Adrenal gland (tissue), 9 donors: ENCODE measurements at regions not wholly inside any gene's neighbourhood (a gene's known extent, or its start where the extent isn't known, plus 50 kb on each side); places are given as distances from the start of the nearest gene placed in this dataset.

ENCODE experiments used
- DNase-seq, 7 donors: peaks; one replicate each; pipeline ENCODE4 v3.0.0-alpha.2; 2019 to 2020
- H3K27ac ChIP-seq, 5 donors: fragments of 200-600 bp; sonication (generic) in 4 of 5; 1 replicate in 3 of 5; 2 replicates in 2 of 5; pipeline versions ENCODE4 v1.5.1 to v1.8.0; 2016 to 2020; ENCODE audit warnings: mild to moderate bottlenecking in 1 of 5
- H3K27me3 ChIP-seq: fragments of 200-600 bp; 2 replicates; pipeline ENCODE4 v1.8.0; 2021
- H3K36me3 ChIP-seq, 2 donors: fragments of 200-600 bp; replicated peaks in 1 of 2; 1 replicate in 1 of 2; 2 replicates in 1 of 2; pipeline versions ENCODE4 v1.5.1 to v1.8.0; 2018 to 2022
- H3K4me1 ChIP-seq, 2 donors: fragments of 200-600 bp; replicated peaks in 1 of 2; 1 replicate in 1 of 2; 2 replicates in 1 of 2; pipeline versions ENCODE4 v1.5.1 to v1.8.0; 2018 to 2021
- H3K4me3 ChIP-seq, 4 donors: fragments of 200-600 bp; sonication (generic) in 3 of 4; one replicate each; pipeline ENCODE4 v1.5.1; 2016 to 2018
- H3K9me3 ChIP-seq, 3 donors: fragments of 200-600 bp; sonication (generic) in 1 of 3; replicated peaks in 1 of 3; 1 replicate in 2 of 3; 2 replicates in 1 of 3; pipeline versions ENCODE4 v1.5.1 to v1.8.0; 2016 to 2021
- CTCF ChIP-seq, 6 experiments: fragments of 450-650 bp in 4 of 6; fragments of 200-600 bp in 2 of 6; sonication (generic) in 1 of 6; IDR thresholded peaks; 1 replicate in 5 of 6; 2 replicates in 1 of 6; pipeline versions ENCODE4 v1.5.1 to v1.8.0; 2016 to 2021; ENCODE audit warnings: antibody characterized with exemption in 6 of 6, mild to moderate bottlenecking in 2 of 6, moderate library complexity in 1 of 6
- POLR2A ChIP-seq, 2 donors: fragments of 450-650 bp; IDR thresholded peaks; one replicate each; pipeline ENCODE4 v1.6.1; 2017; ENCODE audit warnings: antibody characterized with exemption in 2 of 2, mild to moderate bottlenecking in 2 of 2, moderate library complexity in 1 of 2
- WGBS, 4 donors: extraction: QIAGEN DNeasy Blood & Tissue Kit in 2 of 4; methylation state at CpG; one replicate each; pipeline versions ENCODE4 v1.1.5 to v1.1.7; 2013 to 2017; 5-methylcytosine and 5-hydroxymethylcytosine counted together
- intact Hi-C, 2 donors: fragments of 100-400 bp; cut with DNase I; formaldehyde crosslinking; loops; one replicate each; pipeline versions ENCODE4 v1.14.1 to v1.15.0; 2022 to 2023
- donor health status: healthy with polysubstance abuse.
- donor health status: Bipolar disorder and iron deficiency.
- donor health status: DM: yes; HTN: yes; CAD: no.
- donor health status: DM: no; HTN: no; CAD: no.
- donor health status: DM: no; HTN: no; CAD: no.

GRCh38 chr4:166657261-166657660, 577.0 kb downstream of the SPOCK3 start:
- Histone ChIP-seq H3K4me1 (no peaks in the 10 kb centered on the region), H3K9me3 (no peaks in the 10 kb centered on the region), H3K27me3 (no peaks in the 10 kb centered on the region), H3K4me3 (no peak overlapping the region), H3K27ac (no peak overlapping the region), H3K36me3 (no peaks in the 10 kb centered on the region)
- DNase-seq = no peak
- intact Hi-C loops = no loop called here
- WGBS, 4 donors = 53 to 75% (median 65%) methylated on average over 3 of the region's 3 CpGs
- no peak for TF ChIP-seq CTCF (IDR thresholded peaks at IDR 0.05)
- TF ChIP-seq POLR2A (IDR thresholded peaks at IDR 0.05) = no peak

GRCh38 chr4:166658585-166658984, 575.7 kb downstream of the SPOCK3 start:
- no peak overlapping the region for H3K4me3 ChIP-seq
- H3K4me1 ChIP-seq = no peaks in the 10 kb centered on the region
- no peak for TF ChIP-seq CTCF (IDR thresholded peaks at IDR 0.05)
- no peak for TF ChIP-seq POLR2A (IDR thresholded peaks at IDR 0.05)
- no peak for DNase-seq
- no peaks in the 10 kb centered on the region for H3K36me3 ChIP-seq
- no peak overlapping the region for H3K27ac ChIP-seq
- no peaks in the 10 kb centered on the region for H3K9me3 ChIP-seq
- intact Hi-C loops = no loop called here
- 40 to 60% (median 48%) methylated on average over 1 of the region's 1 CpG for WGBS, 4 donors
- H3K27me3 ChIP-seq = no peaks in the 10 kb centered on the region

- WGBS, 4 donors = 37 to 60% (median 45%) methylated on average over 3 of the region's 3 CpGs
- H3K4me3 ChIP-seq = no peak overlapping the region
- H3K36me3 ChIP-seq = no peaks in the 10 kb centered on the region
- H3K27me3 ChIP-seq = no peaks in the 10 kb centered on the region
- no peaks in the 10 kb centered on the region for H3K9me3 ChIP-seq
- intact Hi-C loops = no loop called here
- no peaks in the 10 kb centered on the region for H3K4me1 ChIP-seq
- no peak overlapping the region for H3K27ac ChIP-seq
- no peak for TF ChIP-seq POLR2A (IDR thresholded peaks at IDR 0.05)
- TF ChIP-seq CTCF (IDR thresholded peaks at IDR 0.05) = no peak
- DNase-seq = no peak
These were observed 571.9 kb downstream of the SPOCK3 start for GRCh38 chr4:166662266-166662843.

- no peak overlapping the region for H3K27ac ChIP-seq
- H3K4me1 ChIP-seq = no peaks in the 10 kb centered on the region
- intact Hi-C loops = no loop called here
- H3K4me3 ChIP-seq = no peak overlapping the region
- 36 to 57% (median 49%) methylated on average over 1 of the region's 1 CpG for WGBS, 4 donors
- DNase-seq = no peak
- H3K27me3 ChIP-seq = no peaks in the 10 kb centered on the region
- no peaks in the 10 kb centered on the region for H3K9me3 ChIP-seq
- no peaks in the 10 kb centered on the region for H3K36me3 ChIP-seq
- no peak for TF ChIP-seq CTCF (IDR thresholded peaks at IDR 0.05)
- no peak for TF ChIP-seq POLR2A (IDR thresholded peaks at IDR 0.05)
These were observed 564.0 kb downstream of the SPOCK3 start for GRCh38 chr4:166670341-166670740.
